K562 (cell line): ENCODE measurements at regions not wholly inside any gene's neighbourhood (a gene's known extent, or its start where the extent isn't known, plus 50 kb on each side); places are given as distances from the start of the nearest gene placed in this dataset.

Source experiments
- CSDE1 ChIP-seq, 2 experiments: fragments of 450-650 bp; IDR thresholded peaks; 2 replicates each; pipeline ENCODE4 v1.6.1; 2016; ENCODE audit warnings: mild to moderate bottlenecking in 1 of 2
- CTCF ChIP-seq, 3 experiments: IDR thresholded peaks in 2 of 3; conservative IDR thresholded peaks in 1 of 3; 2 replicates each; pipeline ENCODE4 v1.5.1; 2011 to 2012; ENCODE audit warnings: low read length in 3 of 3, mild to moderate bottlenecking in 3 of 3, control low read depth in 2 of 3, improper control_type of control experiment in 1 of 3, inconsistent platforms in 1 of 3, low read depth in 1 of 3, mixed read lengths in 1 of 3, moderate library complexity in 1 of 3; ENCODE audit not compliant: insufficient read depth in 2 of 3
- EGR1 ChIP-seq: fragments of 450-650 bp; conservative IDR thresholded peaks from 2 replicates; pipeline ENCODE4 v1.6.1; 2017; ENCODE audit warnings: mild to moderate bottlenecking
- FOXP1 ChIP-seq: sonication (generic); formaldehyde crosslinking; IDR thresholded peaks from 2 replicates; pipeline ENCODE4 v1.8.0; 2022; ENCODE audit warnings: mild to moderate bottlenecking, missing genetic modification reagents
- NR2F6 ChIP-seq: fragments of 450-650 bp; formaldehyde crosslinking; IDR thresholded peaks from 2 replicates; pipeline ENCODE4 v1.4.0; 2020; ENCODE audit warnings: mild to moderate bottlenecking
- PREB ChIP-seq: sonication (generic); formaldehyde crosslinking; IDR thresholded peaks from 2 replicates; pipeline ENCODE4 v1.8.1; 2023; ENCODE audit warnings: mild to moderate bottlenecking, missing genetic modification reagents
- TSHZ1 ChIP-seq: fragments of 250-450 bp; sonication (Bioruptor Pico); IDR thresholded peaks from 2 replicates; pipeline ENCODE4 v1.4.0; 2020; ENCODE audit warnings: mild to moderate bottlenecking, moderate library complexity
- ZBTB17 ChIP-seq: fragments of 450-650 bp; formaldehyde crosslinking; IDR thresholded peaks from 2 replicates; pipeline ENCODE4 v1.4.0; 2020; ENCODE audit warnings: mild to moderate bottlenecking
- TF ChIP-seq, protein P1 (sequence below): fragments of 450-650 bp; IDR thresholded peaks from 2 replicates; pipeline ENCODE4 v1.6.1; 2016; ENCODE audit warnings: borderline replicate concordance
- TF ChIP-seq, protein P2 (sequence below): sonication (generic); formaldehyde crosslinking; IDR thresholded peaks from 2 replicates; pipeline ENCODE4 v1.8.1; 2022; ENCODE audit warnings: missing genetic modification reagents

- TF ChIP-seq CSDE1 (IDR thresholded peaks at IDR 0.05) (no peak), EGR1 (no peak), ZBTB17 (CRISPR knock-in tag) (no peak), TSHZ1 (no peak), PREB (no peak), NR2F6 (no peak), CTCF (IDR thresholded peaks at IDR 0.05 in 2 of 3, conservative IDR thresholded peaks at IDR 0.05 in 1 of 3; ENCODE audit: insufficient read depth in 2 of 3, low read depth in 1 of 3, low read length in 3 of 3) (no peak), FOXP1 (no peak)
- TF ChIP-seq, protein P1, sequence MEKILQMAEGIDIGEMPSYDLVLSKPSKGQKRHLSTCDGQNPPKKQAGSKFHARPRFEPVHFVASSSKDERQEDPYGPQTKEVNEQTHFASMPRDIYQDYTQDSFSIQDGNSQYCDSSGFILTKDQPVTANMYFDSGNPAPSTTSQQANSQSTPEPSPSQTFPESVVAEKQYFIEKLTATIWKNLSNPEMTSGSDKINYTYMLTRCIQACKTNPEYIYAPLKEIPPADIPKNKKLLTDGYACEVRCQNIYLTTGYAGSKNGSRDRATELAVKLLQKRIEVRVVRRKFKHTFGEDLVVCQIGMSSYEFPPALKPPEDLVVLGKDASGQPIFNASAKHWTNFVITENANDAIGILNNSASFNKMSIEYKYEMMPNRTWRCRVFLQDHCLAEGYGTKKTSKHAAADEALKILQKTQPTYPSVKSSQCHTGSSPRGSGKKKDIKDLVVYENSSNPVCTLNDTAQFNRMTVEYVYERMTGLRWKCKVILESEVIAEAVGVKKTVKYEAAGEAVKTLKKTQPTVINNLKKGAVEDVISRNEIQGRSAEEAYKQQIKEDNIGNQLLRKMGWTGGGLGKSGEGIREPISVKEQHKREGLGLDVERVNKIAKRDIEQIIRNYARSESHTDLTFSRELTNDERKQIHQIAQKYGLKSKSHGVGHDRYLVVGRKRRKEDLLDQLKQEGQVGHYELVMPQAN: no peak
- TF ChIP-seq, protein P2, sequence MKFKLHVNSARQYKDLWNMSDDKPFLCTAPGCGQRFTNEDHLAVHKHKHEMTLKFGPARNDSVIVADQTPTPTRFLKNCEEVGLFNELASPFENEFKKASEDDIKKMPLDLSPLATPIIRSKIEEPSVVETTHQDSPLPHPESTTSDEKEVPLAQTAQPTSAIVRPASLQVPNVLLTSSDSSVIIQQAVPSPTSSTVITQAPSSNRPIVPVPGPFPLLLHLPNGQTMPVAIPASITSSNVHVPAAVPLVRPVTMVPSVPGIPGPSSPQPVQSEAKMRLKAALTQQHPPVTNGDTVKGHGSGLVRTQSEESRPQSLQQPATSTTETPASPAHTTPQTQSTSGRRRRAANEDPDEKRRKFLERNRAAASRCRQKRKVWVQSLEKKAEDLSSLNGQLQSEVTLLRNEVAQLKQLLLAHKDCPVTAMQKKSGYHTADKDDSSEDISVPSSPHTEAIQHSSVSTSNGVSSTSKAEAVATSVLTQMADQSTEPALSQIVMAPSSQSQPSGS (CRISPR knock-in tag): no peak
Measured at GRCh38 chr6:48713612-48714011, 602.6 kb upstream of the PTCHD4 start.
